GM21786 (cell line): ENCODE measurements at regions not wholly inside any gene's neighbourhood (a gene's known extent, or its start where the extent isn't known, plus 50 kb on each side); places are given as distances from the start of the nearest gene placed in this dataset.
"Not testable (repeated sequence)": the region's sequence is repeated elsewhere in the genome, so short reads cannot be mapped to it uniquely, and the experiment has no call there.

ENCODE experiments used
- ATAC-seq: cut with Tn5 transposase; IDR thresholded peaks from one replicate; pipeline ENCODE4 v1.9.1; 2021; ENCODE audit not compliant: unreplicated experiment

DNA sequence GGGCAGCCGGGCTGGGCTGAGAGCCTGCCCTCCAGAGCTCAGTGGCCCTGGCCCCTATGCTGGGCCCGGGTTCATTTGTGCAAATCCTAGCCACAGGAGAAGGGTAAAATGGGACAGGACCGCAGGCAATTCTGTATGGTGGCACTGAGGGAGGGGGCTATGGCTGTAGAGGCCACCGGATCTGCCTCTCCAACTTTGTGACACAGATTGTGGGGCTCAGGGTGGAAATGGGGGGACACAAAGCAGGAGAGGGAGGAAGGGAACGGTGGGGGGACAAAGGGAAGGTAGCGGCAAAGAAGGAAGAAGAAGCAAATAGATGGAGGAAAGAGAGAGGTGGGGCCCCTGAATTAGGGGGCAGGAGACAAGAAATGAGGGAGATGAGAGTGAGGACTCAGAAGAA is 201.1 kb downstream of the SMAD2 start:
- no peak for ATAC-seq

DNA sequence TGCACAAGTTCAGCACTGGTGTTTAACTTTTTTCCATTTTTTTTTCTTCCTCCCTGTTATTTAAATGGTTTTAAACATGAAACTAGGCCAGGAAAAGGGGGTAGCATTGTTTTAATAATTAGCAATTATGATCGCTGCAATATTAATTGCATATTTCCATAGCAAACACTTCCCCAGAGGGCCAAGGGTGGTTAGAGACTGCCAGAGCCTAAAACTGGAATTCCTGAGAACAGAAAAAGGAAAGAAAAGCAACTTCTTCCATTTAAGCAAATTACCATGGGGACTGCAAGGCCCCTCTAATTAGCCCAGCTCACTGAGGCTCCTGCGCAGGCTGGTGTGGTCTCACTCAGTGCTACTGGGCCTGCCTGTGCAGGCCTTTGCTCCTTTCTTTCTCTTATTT is 201.5 kb downstream of the SMAD2 start:
- ATAC-seq, result no peak

DNA sequence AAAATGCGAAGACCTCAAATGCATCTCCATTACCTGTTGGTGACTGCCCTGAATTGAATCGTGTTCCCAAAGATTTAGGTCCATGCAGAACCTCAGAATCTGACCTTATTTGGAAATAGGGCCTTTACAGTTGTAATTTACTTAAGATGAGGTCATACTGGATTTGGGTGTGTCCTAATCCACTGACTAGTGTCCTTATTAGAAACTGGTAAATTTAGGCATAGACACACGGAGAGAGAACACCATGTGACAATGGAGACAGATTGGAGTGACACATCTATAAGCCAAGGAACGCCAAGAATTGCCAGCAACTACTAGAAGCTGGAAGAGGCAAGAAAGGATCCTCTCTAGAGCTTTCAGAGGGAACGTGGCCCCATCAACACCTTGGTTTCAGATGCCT is 203.1 kb downstream of the SMAD2 start:
- no peak for ATAC-seq

DNA sequence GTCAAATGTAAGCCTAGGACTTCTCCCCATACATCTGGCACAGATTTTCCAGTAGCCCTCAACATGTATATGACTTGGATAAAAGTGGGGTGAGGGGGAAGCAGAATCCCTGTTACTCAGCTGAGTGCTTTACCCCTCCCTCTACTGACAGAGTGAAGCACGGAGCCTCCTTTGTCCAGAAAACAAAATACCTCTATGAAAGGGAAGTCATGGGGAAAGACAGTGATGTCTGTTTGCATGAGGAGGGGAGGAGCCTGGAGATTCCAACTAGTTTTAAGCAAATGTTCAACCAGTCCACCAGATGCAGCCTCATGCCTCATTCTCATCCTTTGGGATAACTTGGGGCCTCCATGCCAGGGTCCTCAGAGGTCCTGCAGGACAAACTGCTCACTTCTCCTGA is 203.9 kb downstream of the SMAD2 start:
- ATAC-seq, result no peak

DNA sequence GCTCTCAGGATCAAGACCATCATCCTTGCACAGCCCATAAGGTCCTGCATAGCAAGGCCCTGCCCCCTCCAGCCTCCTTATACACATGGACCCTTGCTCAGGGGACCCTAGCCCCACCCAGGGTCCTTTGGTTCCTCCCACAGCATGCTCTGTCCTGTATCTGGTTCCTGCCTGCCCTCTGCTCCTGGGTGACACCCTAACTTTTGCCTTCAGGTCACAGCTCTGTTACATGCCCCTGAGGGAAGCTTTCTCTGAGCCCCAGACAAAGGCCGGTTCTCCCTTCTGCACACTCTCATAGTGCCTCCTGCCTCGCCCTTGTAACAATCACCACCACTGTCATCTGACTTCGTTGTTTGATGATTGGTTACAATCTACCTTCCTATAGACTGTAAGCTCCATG is 204.8 kb downstream of the SMAD2 start:
- ATAC-seq, result no peak

DNA sequence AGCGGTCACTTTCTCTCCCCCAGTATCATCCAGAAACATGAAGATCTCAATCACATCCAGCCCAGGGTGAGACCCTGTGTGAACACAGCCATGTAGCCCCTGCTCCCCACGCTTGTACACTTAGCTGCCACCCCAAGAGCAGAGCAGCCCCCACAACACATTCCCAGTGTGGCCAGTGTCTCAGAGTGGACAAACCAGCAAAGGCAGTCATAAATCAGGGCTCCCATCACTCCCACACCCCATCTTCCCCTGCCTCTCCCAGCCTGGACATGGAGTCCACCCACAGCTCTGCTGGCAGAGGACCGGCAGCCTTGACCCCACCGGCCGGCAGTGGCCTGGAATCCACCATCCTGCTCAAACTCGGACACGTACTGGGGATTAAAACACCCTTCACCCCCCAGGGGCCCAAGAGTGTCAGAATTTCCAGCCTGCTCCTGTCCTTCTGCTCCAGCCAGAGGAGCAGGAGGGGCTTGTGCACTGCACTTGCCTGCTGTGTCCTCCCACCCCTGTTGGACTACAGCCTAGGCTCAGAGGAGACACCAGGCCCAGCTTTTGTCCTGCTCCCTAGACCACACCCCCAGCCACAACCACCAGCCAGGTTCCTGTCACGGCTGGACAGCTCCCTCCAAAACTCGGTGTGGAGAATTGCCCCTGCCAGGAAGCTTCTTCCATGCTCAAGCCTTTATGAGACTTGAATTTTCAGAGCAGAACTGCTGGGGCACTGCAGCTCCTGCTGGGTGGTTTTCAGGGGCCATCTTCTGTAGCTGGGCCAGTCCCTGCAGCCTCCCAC is 206.1 kb downstream of the SMAD2 start:
- ATAC-seq, result no peak

DNA sequence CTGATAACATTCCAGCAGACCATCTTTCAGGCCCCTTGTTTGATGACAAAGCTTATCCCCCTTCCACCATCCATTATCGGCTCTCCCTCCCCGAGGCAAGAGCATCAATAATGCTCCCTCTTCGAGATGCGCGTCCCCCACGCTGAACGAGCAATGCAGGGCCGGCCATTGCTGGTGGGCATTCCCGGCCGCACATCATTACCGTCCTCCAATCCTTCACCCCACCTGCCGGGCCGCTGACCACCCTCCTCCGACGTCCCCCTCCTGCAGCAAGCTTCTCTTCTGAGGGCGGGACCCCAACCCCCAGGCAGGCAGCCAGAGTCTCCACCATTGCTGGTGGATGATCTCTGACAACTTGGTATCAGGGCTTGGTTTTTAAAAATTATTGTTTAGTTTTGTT is 208.6 kb downstream of the SMAD2 start:
- ATAC-seq, result no peak

DNA sequence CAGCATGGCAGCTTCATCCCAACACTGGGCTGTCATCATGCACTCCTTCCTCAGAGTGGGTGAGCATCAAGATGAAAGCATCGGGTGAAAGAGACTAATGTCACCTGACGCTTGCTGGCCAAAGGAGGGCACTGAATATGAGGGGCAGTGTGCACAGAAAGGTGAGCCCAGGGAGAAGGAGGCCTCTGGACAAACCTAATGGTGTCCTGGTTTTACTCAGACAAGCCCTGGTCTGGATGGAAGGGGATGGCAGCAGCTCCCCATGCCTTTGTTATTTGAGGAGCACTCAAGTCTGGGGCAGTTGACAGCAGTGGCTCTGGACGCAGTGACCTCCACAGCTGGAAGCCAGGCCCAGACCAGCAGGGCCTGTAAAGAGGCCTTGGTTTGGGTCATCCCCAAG is 209.7 kb downstream of the SMAD2 start:
- no peak for ATAC-seq

DNA sequence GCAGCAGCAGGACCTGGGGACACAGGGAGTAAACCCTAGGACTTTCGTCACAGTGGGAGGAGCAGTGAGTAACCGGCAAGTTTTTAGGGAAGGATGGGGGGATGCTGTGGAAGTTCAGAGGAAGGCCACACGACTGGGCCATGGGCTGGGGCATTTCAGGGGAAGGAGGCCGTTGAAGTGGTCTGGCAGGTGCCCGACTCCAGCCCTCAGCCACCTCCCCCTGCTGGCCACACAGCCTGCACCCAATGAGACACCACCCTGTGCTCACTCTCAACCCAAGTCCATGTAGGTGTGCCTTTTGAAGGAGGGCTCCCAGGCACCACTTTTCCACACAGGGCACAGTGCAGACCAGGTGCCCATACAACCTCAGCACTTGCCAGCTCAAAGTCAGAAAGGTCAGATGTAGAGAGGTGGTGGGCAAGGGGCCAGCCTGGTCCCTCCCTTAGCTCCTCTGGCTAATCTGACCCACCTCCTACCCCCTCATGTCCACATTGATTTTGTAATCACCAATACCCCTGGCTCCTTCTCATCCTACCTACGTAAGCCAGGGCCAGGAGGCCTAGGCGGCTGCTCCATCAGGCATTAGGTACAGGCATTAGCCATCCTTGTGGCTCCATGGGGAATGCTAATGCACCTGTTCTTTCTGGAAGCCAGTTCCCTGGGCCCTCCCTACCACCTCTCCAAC is 211.2 kb downstream of the SMAD2 start:
- ATAC-seq, result no peak

DNA sequence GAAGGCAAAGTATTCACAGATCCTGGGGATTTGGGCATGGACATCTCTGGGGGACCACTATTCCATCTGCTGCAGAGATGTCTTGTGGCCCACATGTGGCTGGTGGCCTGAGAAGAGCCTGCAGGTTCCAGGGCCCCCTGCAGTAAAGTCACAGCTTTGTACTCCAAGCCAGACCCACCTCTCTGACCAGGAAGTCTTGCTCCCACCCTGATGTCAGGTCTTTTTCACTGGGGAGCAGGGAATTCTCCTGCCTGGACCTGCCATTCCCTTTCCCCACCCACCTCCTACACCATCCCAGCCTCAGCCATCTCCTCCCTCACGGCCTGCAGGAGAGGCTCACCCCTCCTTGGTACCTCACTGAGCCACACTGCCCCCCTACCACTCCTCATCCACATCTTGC is 211.8 kb downstream of the SMAD2 start:
- ATAC-seq, result no peak

DNA sequence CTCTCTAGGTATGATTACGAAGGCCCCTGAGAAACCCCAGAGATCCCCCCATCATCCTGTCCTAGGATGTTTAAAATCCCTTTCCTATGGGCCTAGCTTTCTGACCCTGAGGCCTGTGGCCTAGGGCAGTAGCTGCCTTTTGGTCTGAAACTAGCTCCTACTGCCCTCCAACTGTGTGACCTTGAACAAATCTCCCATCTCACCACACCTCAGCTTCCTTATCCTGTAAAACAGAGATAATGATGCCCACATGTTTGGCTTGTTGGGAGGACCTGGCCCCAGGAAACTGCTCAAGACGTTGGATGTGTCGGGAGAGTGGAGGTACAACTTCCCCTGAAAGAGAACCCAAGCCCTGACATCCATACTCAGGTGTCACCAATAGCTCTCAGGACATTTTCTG is 213.2 kb downstream of the SMAD2 start:
- ATAC-seq, result no peak

DNA sequence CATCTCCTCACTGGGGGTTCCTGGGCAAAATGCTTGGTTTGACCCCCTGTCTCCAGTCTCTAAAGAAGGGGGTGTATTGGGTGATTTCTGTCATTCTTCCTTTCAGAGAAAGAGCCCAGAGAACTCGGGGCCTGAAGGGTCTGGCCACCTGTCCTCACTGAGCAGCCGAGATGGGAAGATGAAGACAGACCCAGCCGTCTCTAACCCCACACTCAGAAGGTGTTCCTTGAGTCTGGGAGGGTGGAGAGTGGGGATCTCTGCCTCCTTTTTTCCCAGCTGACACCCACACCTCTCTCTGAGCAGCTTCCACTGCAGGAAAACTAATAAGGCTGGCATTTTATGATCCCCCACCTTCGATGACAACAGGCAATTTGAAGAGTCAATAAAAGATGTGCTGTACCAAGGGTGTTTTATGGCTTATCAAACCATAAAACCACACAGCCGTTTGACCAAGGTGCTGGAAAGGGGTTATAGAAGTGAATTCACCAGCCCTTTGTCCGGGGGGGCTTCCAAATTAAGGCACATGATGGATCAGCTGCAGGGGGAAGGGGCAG is 213.8 kb downstream of the SMAD2 start:
- ATAC-seq, result no peak

DNA sequence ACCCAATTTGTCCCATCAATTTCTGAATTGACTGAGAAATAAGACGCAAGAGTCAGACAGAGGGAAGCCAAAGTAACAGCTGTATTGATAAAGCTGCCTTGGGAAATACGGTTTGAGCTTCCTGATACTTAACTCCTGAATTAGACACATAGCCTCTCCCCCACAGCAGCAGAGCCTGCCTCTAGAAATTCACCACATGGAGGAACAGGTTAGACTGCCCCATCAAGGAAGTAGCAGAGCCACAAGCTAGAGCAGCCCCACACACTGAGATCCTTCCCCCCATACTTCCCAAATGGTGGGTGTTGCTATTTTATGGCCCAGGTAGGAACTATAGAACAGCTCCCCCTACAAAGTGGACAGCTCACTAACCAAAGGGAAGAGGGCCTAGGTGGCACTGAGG is 220.0 kb downstream of the SMAD2 start:
- ATAC-seq, result no peak

DNA sequence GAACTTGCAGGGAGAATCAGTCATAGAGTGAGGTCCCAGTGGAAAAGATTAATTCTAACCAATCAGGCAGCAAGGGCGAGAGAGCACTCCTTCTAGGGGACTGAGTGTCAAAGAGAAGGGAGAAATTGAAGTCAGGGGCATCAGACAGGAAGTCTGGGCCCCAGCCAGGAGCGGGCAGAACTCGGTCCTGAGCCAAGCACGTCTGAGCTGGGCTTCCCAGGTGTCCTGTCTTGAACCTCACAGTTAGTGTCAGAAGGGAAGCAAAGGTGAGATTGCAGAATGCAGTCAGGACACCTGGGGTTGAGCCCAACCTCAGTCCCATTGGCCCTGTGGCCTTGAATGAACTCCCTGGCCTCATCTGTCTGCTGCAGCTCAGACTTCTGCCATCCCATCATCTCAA is 220.9 kb downstream of the SMAD2 start:
- no peak for ATAC-seq

DNA sequence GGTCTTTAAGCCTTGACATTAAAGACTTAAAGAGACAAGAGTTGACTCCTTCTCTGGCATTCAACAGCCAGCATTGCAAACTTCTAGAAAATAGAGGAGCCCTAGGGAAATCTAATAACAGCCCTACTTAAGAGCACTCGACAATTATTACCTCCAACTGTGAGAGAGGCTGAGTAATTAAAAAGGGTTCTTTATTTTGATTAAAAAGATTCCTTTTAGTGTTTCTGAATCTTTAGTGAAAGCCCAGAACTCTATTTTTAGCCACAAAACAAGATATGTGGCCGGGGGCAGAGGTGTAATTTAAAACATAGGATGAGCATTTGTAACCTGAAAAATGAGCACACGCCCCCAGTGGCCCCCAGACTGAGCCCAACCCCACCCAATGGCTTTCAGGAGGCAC is 222.3 kb downstream of the SMAD2 start:
- ATAC-seq, result no peak

DNA sequence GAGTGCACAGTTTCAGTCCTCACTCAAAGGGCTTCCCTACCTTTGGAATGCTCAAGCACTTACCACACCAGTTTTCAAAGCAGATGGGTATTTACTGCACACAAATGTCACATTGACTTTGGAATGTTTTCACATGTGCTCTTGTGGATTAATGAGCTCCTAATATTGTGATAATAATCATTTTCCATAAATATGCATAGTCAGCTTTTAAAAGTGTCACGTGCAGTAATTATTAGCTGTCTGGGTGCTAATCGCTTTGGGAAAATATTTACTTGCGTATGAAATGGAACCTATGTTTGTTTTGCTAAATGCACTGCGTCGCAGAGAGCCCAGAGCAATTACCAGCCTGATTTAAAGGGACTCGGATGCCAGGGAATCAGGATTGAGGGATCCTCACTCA is 229.3 kb downstream of the SMAD2 start:
- no peak for ATAC-seq

DNA sequence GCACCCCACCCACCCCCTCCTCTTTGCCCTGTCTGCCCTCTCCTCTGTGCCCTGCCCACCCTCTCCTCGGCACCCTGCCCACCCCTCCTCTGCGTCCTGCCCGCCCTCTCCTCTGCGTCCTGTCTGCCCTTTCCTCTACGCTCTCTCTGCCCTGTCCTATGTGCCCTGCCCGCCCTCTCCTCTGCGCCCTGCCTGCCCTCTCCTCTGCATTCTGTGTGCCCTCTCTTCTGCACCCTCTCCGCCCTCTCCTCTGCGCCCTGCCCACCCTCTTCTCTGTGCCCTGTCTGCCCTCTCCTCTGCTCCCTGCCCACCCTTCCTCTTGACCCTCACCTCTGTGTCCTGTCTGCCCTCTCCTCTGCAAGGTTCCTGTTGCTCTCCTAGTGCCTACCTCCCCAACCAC is 233.6 kb downstream of the SMAD2 start:
- ATAC-seq, result no peak

DNA sequence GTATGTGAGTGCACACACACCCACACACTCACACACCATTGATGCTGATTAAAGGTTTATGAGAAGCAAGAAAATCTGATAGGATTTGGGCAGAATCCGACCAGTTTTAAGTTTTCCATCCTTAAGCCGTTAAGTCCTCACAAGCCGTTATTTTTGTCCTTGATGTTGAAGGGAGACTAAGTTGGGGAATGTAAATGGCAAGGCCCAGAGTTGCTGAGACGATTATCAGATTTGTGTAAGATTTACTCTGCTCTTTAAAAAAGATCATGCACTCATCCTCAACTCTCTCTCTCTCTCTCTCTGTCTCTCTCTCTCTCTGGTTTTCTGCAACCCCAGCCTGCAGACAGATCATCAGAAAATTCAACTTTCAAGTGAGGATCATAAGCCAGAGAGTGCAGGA is 238.8 kb downstream of the SMAD2 start:
- ATAC-seq, result no peak

DNA sequence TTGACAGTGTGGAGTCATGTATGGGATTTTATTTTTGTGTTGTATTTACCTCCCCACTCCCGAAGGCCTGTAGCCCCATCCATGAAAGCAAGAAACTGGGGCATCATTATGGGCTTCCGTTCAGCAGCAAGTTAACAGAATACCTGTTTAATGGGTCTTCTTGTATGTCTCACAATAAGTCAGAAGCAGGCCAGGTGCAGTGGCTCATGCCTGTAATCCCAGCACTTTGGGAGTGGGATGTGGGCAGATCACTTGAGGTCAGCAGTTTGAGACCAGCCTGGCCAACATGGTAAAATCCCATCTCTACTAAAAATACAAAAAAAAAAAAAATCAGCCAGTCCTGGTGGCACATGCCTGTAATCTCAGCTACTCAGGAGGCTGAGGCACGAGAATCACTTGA is 239.7 kb downstream of the SMAD2 start:
- ATAC-seq, result not testable (repeated sequence)

DNA sequence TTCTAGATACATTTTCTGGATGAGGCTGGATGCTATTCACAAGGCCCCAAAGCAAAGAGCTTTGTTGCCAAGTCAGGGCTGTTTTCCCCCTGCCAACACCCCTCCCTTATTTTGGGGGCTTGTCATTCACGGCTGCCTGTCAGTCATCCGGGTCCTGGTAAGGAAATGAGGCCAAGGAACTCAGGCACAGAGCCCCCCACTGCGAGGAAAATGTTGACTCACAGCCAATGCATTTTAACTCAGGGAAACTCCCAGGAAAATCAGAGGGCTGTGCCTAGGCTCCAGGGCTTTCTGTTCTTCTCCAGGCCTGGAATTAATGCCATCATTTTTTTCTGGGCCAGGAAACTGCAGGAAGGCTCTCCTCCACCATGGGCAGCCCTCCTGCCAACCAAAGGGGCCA is 241.1 kb downstream of the SMAD2 start:
- ATAC-seq, result no peak

DNA sequence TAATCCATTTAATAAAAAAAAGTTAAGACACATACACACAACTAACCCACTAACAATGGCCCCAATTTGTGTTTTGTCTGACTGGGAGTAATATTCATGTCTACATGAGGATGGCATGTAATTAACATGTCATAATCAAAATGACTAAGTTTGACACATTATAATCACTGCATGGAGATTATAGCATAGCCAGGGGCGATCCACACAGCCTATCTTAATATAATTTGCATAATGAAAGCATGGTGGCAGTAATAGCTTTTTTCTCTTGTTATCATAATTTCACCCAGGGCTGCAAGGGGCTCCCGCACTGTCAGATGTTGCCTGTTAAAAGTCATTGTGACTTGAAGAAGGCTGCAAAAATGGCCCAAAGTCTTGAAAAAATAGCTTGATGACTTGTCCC is 243.7 kb downstream of the SMAD2 start:
- no peak for ATAC-seq

DNA sequence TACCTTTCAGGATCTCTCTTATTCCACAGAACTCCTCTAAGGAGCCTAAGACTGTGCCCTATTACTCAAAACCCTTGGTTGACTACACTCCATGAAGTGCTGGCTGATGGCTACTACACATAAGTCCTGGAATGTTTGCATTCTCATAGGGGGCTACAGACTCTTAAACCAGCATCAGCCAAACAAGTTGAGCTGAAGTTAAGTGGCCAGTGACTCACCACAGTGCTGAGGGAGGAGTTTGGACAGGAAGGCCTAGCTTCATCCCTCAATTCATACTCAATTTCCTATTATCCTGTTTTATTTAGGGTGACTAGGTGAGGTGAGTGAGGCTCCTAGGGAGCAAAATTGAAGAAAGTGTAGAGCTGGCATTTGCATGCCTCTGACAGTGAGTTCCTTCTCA is 246.7 kb downstream of the SMAD2 start:
- no peak for ATAC-seq

DNA sequence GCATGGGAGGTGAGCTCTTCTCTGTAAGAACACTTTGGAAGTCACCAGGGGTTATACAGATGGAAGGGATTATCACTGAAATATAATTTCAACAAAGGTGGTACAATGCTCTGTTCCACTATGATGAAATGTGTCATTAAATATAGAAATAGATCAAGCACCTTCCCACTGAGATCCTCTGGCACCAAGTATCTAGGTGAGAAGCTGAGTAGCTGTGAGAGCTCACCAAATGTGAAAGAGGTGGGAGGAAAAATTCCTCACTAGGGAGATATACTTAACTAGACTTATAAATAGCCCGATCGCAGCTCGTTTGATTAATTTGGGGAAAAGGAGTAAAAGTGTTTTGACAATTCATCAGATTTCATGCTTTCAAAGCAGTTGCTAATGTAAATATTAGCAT is 247.6 kb downstream of the SMAD2 start:
- ATAC-seq, result no peak
